ENCODE measurements at regions not wholly inside any gene's neighbourhood (a gene's known extent, or its start where the extent isn't known, plus 50 kb on each side); places are given as distances from the start of the nearest gene placed in this dataset.

DNA sequence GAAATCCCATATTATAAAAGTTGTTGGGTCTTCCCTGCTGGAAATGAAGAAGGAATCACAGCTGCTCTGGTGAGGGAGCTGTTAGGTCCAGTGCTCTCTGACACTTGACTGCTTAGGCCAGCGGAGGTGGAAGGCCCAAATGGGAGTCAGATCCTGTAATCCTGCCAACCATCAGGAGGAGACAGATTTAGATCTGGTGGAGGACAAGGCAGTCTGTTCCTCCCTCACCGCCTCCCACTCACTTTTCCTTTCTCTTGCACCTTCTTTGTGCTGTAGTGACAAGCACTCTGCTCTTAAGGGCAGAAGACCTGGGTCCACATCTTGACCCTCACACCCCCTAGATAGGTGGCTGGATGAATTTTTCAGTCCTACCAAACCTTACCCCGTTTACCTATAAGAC is 59.7 kb upstream of the CHST1 start:
- TF ChIP-seq, protein P1, sequence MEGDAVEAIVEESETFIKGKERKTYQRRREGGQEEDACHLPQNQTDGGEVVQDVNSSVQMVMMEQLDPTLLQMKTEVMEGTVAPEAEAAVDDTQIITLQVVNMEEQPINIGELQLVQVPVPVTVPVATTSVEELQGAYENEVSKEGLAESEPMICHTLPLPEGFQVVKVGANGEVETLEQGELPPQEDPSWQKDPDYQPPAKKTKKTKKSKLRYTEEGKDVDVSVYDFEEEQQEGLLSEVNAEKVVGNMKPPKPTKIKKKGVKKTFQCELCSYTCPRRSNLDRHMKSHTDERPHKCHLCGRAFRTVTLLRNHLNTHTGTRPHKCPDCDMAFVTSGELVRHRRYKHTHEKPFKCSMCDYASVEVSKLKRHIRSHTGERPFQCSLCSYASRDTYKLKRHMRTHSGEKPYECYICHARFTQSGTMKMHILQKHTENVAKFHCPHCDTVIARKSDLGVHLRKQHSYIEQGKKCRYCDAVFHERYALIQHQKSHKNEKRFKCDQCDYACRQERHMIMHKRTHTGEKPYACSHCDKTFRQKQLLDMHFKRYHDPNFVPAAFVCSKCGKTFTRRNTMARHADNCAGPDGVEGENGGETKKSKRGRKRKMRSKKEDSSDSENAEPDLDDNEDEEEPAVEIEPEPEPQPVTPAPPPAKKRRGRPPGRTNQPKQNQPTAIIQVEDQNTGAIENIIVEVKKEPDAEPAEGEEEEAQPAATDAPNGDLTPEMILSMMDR (conservative IDR thresholded peaks at IDR 0.05; ENCODE audit: low read length): no peak
- TF ChIP-seq EZH2phosphoT487 (IDR thresholded peaks at IDR 0.05; ENCODE audit: borderline replicate concordance, low read depth, low read length): no peak
